Stimulated activated CD4-positive, alpha-beta T cell treated with anti-CD3 and anti-CD28 coated beads, Interleukin-12 subunit alpha, Interleukin-12 subunit beta, amount 100 ng/mL, for 24 hours (primary cell): ENCODE measurements at regions not wholly inside any gene's neighbourhood (a gene's known extent, or its start where the extent isn't known, plus 50 kb on each side); places are given as distances from the start of the nearest gene placed in this dataset.

Experiments
- DNase-seq, 2 experiments: peaks; one replicate each; pipeline ENCODE4 v3.0.0-alpha.2; 2020; ENCODE audit warnings: low read depth in 2 of 2

DNA sequence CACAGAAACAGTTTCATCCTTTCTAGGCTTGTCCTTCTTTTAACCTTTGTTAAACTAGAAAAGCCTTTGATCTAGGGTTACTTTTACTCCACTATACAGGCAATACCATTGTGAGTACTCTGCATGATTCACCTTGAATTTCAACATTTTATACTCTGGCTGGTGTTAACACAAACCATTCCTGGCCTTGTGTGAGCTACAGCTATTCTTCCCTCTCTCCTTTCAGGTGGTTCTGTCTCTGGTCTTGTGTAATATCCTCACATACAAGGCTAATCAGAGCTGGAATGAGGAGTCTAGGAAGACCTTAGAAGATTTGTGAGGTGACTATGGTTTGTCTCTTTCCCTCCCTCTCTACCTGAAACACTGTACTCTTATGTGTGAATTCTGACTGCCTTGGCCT, 837.4 kb upstream of the USP15 start:
- DNase-seq: no peak

DNA sequence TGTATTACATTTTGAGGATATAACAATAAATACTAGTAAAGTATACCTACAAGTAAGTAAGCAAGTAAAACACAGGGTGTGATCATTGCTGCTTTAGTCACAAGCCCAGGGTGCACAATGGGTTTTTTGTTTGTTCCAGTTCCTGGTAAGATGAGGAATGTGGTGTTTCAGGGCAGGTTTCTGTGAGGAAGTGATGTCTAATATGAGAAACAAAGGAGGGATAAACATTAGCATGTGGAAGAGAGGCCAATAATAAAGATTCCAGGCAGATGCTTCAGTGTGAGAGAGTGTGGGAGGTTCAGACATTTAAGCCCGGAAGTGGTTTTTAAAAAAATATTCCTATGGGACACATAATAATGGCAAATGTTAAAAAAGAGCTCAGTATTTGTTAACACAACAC, 808.1 kb upstream of the USP15 start:
- no peak for DNase-seq

DNA sequence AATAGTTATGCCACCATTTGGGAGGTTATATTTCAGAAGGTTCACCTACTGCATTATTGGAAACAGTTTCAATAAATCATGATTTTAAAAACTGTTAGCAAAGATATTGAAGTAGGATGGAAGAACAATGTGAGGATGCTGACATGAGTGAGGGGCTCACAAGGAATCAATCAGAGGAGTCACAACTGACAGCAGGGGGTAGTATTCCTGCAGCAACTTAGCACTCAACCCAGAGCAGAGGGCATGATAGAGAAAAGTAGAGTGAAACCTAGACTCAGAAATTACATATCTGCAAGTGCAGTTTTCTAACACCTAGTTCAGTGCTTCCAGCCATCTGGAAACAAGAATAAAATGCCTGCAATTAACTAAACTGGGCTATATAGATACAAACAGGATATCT, 772.5 kb upstream of the USP15 start:
- no peak for DNase-seq

DNA sequence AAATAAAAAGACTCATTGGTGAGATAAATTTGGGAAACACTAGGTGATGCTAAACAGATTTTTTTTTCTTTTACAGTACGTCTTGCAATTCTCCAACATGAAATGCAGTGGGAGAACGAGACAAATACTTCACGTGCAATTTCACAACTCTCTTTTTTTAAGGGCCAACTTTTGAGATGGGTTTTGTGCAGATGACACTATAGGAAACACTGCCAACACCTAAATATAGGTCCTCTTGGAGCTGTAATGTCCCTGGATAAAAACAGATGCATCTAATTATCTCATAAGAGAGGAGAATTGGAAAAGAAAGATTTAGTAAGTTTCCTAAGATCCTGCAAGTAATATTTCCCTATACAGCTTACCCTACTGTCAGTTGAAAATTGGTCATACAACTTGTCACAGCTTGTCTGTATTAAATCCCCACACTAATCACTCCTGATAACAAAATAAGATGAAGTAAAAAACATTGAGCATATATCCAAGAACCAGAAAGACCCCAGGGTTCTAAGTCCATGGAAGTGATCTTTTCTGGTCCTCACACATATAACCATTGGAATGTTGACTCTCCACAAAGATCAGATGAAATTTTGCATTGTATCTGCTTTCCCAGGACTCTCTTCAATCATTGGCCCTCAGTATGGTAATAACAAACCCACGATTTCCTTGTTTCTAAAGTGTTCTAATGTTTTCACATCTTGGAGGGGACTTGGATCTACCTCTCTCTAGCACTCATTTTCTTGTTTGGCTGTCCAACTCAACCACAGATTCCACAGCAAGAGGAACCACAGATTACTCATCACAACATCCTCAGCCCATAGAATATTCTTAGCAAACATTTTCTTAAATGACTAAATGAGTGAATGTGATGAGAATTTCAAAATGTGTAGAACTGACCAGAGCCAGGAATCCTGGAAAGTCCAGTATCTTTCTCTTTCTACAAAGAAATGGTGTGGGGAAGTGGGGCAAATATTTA, 769.4 kb upstream of the USP15 start:
- no peak for DNase-seq

DNA sequence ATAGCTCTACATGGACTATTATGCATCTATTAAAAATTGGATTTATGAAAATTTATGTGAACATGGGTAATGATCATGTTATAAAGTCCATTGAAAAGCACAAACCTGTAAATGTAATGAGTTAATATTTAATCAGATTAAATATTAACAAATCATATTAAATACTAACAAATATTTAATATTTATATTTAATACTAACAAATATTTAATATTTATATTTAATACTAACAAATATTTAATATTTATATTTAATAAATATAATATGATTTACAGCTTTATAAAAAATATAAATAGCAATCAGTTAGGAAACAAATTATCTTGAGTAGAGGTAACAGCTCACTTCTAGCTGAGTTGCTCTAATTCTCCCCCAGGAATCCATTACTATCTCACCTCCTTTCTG, 758.0 kb upstream of the USP15 start:
- no peak for DNase-seq

DNA sequence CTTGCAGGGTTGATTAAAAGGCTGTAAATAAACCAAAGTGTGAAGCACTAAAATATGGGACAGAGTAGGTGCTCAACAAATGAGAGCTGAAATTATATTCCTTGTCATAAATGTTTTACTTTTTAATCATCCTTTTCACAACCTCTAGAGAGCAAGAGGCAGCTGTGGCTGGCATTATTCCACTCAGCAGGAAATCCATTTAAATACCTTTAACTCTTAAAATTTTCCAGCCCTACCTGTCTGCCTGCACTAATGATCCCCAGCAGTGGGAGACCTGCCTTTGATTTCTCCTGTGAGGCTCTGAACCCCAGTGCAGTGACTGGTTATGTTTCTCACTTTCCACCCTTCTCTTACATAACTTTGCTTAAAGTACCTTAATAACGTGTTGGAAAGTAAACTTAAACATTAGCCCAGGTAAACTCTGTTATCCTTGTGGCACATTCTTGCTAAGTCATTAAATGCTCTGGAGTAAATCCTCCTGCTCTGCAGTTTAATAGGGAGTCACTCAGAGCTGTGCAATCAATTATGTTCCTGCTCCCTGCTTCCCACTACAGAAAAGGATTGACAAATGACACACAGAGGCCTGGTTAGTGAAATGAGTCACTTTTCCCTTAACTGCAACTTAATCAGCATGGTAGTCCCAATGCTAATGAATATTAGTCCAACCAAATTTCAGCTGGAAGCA, 755.7 kb upstream of the USP15 start:
- no peak for DNase-seq

DNA sequence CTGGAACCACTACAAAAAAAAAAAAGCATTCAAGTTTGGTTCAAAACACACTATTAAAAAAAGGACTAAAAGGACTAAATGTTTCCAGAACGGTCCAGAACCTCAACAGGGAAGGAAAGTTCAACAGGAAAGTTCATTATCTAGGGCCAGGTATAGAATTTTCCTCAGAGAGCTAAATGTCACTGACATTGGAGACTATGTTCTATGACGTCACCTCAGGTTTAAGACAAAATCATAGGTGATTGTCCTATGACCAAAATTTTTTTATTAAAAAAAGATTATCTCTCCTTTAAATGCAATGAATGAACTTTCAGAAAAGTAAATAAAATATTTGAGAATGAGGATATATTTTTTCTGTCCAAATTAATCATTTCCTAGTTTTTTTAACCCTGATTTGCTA, 746.7 kb upstream of the USP15 start:
- DNase-seq: no peak

DNA sequence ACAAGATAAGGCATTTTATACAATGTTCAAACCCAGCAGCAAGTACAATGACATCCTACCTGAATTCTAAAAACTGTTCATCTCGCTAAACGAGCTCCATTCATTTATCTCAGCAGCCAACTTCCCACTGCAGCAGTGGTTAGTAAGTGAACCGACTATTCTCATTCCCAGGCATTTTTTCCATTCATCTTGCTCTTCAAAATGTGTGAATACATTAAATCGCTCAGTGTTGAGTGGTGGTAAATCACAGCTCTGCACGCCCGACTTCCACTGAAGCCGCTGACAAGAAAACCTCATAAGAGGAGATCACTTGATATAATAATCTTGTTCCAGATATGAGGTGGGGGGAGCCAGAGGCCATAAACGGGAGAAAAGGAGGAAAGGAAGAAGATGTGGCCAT, 746.2 kb upstream of the USP15 start:
- no peak for DNase-seq

DNA sequence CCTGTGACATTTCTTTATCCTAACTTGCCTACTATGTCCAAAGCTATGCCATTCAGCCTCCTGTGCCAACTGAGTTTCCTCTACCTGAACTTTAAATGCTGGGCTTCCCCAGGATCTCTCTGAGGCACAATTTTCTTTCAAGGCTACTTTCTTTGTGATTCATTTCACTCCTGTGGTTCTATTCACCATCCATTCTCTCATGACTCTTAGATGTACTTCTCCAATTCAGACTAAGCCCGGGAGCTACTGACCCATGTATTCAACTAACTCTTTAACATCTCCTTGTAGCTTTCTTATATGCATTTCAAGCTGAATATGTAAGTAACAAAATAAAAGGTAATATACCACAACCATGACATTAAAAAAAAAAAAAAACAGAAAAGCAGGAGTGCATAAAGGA, 738.9 kb upstream of the USP15 start:
- DNase-seq: no peak

DNA sequence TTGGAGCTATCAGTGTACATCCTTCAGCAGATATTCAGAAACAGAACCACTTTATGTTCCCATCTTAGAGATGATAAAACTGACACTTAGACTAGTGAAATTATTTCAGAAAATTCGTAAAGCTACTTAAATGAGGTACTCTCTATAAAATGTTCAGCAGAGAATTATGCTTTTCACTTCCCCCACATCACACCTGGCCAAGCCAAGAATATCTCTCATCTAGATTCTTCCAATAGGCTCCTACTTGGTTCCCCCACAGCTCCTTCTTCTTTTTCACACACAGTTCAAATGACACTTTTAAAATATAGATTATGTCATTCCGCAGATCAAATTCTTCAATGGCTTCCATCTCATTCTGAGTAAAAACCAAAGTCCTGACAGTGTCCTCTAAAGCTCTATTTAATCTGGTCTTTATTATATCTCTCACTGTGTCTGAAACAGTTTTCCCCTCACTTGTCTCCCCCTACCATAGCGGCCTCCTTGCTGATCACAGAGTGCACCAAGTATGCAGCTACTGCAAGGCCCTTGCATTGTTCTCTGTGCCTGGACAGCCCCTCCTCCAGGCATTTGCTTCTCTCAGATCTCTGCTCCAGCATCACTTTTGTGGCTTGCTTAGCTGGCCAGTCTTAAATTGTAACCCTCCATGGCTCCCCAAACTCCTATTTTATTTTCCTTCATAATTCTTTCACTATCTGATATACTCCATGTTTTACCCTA, 736.8 kb upstream of the USP15 start:
- DNase-seq: no peak

DNA sequence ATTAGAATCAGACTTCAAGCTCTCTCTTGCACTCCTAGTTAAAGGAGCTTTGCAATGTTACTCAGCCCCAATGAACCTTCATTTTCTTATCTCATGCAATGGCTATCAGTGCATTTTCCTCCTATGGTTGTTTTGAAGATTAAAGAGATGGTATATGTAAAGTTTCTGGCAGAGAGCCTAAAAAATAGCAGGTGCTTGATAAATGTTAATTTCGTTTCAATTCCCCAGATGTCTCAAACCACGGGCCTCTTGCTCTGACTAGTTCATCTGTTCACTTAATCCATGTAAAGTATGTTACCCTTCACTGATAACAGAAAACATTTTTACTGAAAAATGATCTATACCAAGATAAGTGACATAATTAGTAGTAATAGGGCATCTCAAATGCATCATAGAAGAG, 735.4 kb upstream of the USP15 start:
- DNase-seq: no peak

DNA sequence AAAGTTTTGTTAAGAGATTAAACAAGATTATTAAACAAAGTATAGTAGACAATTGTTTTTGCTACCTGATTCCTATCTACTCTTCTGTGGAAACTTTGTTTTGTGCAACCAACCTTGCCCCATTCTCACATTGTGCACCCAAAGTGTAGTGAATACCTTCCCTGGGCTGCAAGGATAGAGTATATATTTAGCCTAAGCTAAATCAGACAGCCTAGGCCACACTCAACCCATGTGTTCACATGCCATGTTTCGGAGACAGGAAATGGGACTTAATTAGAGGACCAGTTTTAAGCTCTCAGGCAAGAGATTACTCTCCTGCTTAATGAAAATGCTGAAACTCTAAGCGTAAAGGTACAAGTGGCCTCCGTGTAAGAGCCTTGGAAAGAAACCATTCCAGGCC, 734.9 kb upstream of the USP15 start:
- no peak for DNase-seq

DNA sequence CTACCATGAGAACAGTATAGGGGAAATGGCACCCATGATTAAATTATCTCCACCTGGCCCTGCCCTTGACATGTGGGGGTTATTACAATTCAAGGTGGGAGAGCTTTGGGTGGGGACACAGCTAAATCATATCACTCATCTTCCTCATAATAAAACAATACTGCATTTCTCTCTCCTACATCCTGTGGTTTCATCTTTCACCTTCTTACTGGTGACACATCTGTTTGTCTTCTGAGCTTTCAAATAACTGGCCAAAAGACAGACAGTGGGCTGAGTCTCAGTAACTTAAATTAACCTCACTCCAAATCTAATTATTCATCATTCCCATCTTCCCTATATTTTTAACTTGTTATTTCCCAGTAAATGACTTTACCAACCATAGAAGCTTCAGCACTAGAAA, 729.7 kb upstream of the USP15 start:
- DNase-seq: no peak

DNA sequence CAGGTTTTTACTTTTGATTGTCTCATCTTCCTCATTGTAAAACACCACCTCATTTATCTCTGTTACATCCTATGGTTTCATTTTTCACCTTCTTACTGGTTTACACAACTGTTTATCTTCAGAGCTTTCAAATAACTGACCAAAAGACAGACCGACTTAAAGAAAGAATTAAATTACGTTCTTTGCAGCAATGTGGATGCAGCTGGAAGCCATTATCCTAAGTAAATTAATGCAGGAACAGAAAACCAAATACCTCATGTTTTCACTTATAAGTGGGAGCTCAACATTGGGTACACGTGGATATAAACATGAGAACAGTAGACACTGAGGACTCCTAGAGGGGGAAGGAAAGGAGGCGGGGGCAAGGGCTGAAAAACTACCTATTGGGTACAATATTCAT, 729.0 kb upstream of the USP15 start:
- no peak for DNase-seq

DNA sequence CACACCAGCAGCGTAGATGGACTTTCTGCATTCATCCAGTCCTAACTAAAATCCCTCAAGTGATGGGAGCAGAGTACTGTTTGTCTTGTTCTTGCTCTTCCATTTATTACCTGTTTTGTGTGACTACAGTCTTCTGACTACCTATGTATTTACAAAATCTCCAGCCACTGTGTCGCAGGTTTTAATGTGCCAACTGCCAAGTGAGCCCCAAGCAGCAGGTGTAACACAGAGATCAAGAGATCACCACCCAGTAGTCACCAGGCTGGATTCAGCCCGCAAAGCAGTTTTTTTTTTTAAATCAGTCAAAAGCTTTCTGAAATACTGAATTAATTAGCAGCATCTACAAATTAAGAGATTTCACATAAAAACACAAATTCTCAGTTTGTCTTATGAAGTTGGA, 724.1 kb upstream of the USP15 start:
- DNase-seq: no peak

DNA sequence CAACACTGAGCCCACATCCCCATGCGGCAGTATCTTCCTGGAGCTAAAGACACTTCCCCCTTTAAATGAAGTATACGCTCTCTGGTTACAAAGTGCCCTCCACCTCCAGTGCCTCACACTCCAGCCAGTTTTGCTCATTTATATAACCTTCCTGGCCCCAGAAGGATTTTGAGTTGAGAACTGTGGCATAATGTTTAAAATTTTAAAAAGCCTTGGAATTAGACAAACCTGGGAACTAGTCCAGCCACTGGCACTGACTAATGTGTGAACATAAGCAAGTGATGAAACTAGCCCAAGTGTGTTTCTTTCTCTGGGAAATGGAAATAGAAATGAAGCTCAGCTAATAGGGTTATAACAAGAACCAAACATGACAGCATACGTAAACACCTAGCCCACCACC, 723.7 kb upstream of the USP15 start:
- DNase-seq: no peak

DNA sequence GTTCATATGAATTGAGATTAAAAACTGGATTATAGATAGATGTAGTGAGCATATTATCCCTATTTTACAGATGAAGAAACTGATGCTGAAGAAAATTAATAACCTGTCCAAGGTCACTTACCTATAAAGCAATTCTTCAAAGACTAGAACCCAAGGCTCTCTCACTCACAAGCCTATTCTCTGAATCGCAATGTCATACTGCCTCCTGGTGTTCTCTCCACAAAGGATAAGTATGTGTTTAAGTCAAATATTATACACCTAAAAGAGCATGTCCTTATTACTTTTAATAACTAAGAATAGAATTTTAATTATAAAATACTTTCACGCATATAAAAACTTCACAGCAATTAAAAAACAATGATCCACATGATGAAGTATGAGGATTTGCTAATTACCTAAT, 721.3 kb upstream of the USP15 start:
- DNase-seq: no peak

DNA sequence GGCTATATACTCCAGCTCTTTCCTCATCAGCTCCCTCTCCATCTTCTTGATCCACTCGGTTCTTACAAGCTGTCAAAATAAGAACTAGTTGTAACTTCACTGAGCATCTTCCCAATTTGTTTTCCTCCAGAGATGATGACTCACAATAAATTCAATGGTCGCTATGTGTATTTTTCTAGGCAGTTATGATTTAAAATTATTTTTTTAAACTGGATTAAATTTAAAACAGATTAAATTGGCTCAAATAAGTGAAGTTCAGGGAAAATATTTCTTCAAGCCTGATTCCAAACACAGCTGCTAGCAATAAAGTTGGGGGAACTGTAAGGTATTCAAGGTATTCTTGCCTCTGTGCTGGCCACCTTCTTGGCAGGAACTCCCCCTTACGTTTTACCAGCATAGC, 717.7 kb upstream of the USP15 start:
- DNase-seq: no peak

DNA sequence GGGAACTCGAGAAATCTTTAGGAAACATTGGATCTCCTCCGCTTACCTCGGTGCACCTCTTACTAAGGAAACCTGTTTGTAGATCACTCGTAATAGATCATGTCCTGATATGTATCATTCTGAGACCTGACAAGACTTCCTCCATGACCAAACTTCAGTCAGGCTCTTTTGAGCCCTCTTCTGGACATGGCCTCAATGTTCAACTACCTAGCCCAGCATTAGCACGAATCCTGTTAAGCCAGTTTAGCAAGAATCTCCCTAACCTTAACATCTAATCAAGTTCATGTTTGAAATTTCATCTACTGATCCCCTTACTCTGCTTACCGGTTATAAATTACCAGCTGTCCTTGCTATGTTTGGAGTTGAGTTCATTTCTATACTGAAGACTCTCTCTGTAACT, 713.9 kb upstream of the USP15 start:
- no peak for DNase-seq

DNA sequence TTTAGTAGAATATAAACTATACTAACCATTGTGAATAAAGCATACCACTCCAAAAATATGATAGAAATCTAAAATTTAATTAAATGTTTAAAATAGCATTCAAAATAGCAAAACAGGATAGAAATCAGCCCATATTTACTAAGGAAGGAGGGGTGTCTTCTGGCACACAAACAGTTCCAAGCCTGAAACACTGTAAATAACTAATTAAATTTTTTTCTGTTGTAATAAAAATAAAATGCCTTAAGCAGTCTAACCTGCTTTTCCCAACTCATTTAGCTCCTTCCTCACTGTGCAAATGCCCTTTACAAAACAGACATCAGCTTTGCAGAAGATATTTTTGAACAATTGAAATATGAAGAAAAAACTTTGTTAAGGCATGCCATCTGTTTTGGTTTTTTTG, 707.1 kb upstream of the USP15 start:
- DNase-seq: no peak

DNA sequence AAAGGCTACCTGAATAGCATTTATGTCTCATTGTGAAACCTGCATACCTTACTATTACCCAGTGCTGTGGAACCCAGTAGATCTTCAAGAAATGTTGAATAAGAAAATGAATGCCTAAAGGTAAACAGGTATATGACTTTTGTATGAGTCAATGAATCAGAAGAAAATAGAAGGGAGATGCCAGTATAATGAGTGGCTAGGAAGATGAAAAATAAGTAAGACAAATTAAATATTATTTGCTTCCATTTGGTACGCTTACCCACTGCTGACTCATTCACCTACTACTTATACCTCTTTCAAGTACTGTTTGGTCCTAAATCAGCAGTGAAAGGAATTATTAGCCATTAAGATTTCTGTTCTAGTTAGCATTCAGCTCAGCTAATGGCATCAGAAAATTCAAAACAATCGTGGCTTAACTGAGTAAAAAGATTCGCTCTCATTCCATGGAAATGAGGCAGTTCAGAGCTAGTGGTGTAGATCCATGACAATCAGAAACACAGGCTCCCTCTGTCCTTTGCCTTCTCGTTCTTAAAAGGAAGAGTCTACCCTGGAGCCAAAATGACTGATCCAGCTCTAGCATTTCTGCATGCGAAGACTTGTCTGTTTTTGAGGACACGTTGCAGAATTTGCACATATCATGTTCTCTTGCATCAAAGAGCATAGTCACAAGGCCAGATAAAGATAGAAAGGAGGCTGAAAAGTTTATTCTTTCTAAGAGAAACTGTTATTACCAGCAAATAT, 705.8 kb upstream of the USP15 start:
- DNase-seq: no peak
